T-helper 2 cell treated with Interferon-gamma antibody and Interleukin-4, amounts not matched to agents 5 μg/mL and 100 μg/mL, for 36 hours (primary cell): ENCODE measurements at regions not wholly inside any gene's neighbourhood (a gene's known extent, or its start where the extent isn't known, plus 50 kb on each side); places are given as distances from the start of the nearest gene placed in this dataset.

ENCODE experiments used
- DNase-seq: peaks from one replicate; pipeline ENCODE4 v3.0.0; 2021; ENCODE audit warnings: low spot score
- H3K27ac Mint-ChIP-seq: one replicate; pipeline ENCODE4 v1.8.0; 2021; ENCODE audit warnings: mild to moderate bottlenecking, mixed read lengths
- H3K27me3 Mint-ChIP-seq: one replicate; pipeline ENCODE4 v1.8.0; 2021; ENCODE audit warnings: low read depth, mixed read lengths
- H3K36me3 Mint-ChIP-seq: one replicate; pipeline ENCODE4 v1.8.0; 2021; ENCODE audit warnings: low read depth, mixed read lengths
- H3K4me1 Mint-ChIP-seq: one replicate; pipeline ENCODE4 v1.8.0; 2021; ENCODE audit warnings: low read depth, mixed read lengths
- H3K4me3 Mint-ChIP-seq: one replicate; pipeline ENCODE4 v1.8.0; 2022; ENCODE audit warnings: mild to moderate bottlenecking, moderate library complexity, mixed read lengths
- H3K9me3 Mint-ChIP-seq: one replicate; pipeline ENCODE4 v1.8.0; 2021; ENCODE audit warnings: mixed read lengths

DNA sequence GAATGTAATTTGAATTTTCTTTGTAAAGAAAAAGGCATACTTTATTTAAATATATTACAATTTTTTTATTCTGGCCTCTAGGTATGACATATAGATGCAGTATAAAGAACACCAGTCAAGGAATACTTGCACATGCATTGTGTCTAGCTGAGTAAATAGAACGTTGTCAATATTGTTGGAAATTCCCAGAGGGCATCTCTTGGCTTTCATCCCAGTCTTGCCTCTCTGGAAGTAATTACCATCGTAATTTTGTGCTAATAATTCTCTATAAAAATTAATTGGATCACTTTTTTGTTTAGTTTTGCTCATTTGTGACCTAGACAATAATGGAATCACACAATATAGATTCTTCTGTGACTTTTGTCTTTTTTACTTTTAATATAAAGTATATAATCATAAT, 1052.3 kb upstream of the CELF2 start:
- no peak for DNase-seq
- H3K27ac Mint-ChIP-seq, result no peak overlapping the region
- no peaks in the 10 kb centered on the region for H3K9me3 Mint-ChIP-seq
- H3K36me3 Mint-ChIP-seq, result no peaks in the 10 kb centered on the region
- H3K27me3 Mint-ChIP-seq, result no peaks in the 10 kb centered on the region
- no peak overlapping the region for H3K4me3 Mint-ChIP-seq
- H3K4me1 Mint-ChIP-seq, result no peaks in the 10 kb centered on the region

DNA sequence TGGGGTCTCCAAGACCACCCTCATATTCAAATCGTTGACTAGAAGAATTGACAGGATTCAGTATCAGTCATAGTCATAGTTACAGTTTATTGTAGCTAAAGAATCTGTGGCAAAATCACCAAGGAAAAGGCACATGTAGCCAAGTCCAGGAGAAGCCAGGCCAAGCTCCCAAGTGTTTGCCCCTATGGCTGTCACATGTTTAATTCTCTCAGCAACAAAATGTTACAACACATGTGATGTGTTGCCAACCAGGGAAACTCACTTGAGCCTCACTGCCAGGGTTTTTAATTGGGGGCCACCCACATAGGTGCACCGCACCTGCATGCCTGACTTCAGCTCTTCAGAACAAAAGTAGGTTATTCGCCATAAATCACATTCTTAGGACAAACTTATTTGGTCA, 1030.9 kb upstream of the CELF2 start:
- no peaks in the 10 kb centered on the region for H3K4me1 Mint-ChIP-seq
- peaks cover 9% of the 10 kb centered on the region for H3K9me3 Mint-ChIP-seq
- H3K36me3 Mint-ChIP-seq, result no peaks in the 10 kb centered on the region
- H3K4me3 Mint-ChIP-seq, result no peak overlapping the region
- no peaks in the 10 kb centered on the region for H3K27me3 Mint-ChIP-seq
- DNase-seq, result no peak
- no peak overlapping the region for H3K27ac Mint-ChIP-seq

DNA sequence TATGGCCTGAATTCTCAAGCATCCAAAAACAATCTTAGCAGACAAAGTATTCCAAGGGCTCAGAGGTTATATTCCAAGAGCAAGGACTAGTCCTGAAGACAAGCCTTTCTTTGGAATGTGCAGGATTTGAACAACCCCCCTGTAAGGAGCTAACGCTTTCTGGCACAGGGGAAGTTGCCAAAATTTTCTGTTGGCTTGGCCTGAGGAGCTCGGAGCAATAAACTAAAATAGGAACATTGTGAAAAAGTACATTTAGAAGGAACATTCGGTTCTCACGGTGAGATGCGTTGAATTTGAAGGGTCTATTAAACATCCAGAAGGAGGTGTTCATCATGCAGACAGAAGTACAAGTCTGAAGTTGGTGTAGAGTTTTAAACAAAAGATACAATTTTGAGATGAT, 1030.5 kb upstream of the CELF2 start:
- Mint-ChIP-seq H3K9me3 (peaks cover 9% of the 10 kb centered on the region), H3K4me1 (no peaks in the 10 kb centered on the region), H3K27me3 (no peaks in the 10 kb centered on the region), H3K27ac (no peak overlapping the region), H3K4me3 (no peak overlapping the region), H3K36me3 (no peaks in the 10 kb centered on the region)
- no peak for DNase-seq

DNA sequence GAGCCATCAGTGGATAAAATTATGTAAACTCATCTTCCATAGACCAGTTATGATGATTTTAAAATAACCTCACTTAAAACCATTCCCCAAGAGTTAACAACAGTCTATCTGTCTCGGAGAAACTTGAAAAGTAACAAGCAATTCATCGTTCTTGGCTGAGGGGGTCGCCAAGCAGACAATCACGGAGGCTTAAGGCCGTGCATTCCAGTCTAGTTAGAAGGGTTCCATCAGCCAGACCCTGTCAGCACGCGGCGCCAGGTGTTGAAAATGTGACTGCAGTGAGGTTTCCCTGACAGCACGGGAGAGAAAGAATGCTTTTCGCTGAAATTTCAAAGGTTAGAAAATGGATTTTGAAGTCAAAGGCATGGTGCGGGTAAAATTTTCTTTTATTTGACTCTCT, 1025.0 kb upstream of the CELF2 start:
- no peak overlapping the region for H3K4me3 Mint-ChIP-seq
- no peaks in the 10 kb centered on the region for H3K27me3 Mint-ChIP-seq
- DNase-seq, result no peak
- H3K27ac Mint-ChIP-seq, result no peak overlapping the region
- no peaks in the 10 kb centered on the region for H3K36me3 Mint-ChIP-seq
- no peaks in the 10 kb centered on the region for H3K9me3 Mint-ChIP-seq
- no peaks in the 10 kb centered on the region for H3K4me1 Mint-ChIP-seq

DNA sequence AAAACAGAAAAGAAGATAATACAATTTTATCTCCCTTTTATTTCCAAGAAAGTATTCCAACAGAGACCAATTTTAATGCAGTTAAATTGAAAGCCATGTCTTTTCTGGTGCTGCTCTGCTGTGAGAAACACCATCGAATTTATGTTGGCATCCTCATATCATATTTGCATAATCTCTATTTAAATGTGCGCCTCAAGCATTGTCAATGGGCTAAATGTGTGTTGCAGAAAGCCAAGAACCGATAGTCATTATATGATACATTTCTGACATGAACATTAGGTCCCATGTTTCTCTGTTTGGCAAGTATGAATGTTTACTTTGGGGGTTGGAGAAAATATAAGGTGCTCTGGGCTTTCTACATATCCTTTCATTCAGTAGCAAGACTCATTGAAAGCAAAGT, 1023.5 kb upstream of the CELF2 start:
- Mint-ChIP-seq H3K4me3 (no peak overlapping the region), H3K27ac (no peak overlapping the region), H3K27me3 (no peaks in the 10 kb centered on the region), H3K4me1 (no peaks in the 10 kb centered on the region), H3K9me3 (no peaks in the 10 kb centered on the region), H3K36me3 (no peaks in the 10 kb centered on the region)
- no peak for DNase-seq

DNA sequence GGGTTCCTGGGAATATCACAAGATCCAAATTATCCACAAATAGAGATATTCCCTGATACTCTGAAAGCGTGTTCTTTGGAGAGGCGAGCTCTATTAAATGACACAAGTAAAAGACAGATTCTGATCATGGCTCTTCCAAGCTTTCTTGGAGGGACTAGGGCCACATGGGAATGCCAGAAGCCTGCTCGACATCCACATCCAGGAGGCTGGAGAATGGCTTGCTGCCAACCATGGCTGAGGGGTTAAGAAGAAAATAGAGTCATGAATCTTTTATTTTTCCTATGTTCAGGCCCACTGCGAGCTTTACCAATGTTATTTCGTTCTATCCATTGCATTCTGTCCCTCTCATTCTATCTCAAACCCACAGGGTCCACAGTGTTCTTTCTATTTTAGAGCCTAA, 1018.0 kb upstream of the CELF2 start:
- no peaks in the 10 kb centered on the region for H3K36me3 Mint-ChIP-seq

GRCh38 chr10:10007957-10008356, 1009.7 kb upstream of the CELF2 start:
- no peak for DNase-seq
- Mint-ChIP-seq H3K4me3 (no peak overlapping the region), H3K27ac (no peak overlapping the region), H3K4me1 (no peaks in the 10 kb centered on the region), H3K27me3 (no peaks in the 10 kb centered on the region), H3K36me3 (no peaks in the 10 kb centered on the region), H3K9me3 (no peaks in the 10 kb centered on the region)

More for the DNA sequence above, 1018.0 kb upstream of the CELF2 start:
- H3K4me3 Mint-ChIP-seq, result no peak overlapping the region
- no peak overlapping the region for H3K27ac Mint-ChIP-seq
- no peaks in the 10 kb centered on the region for H3K27me3 Mint-ChIP-seq
- DNase-seq, result no peak
- no peaks in the 10 kb centered on the region for H3K9me3 Mint-ChIP-seq
- no peaks in the 10 kb centered on the region for H3K4me1 Mint-ChIP-seq

DNA sequence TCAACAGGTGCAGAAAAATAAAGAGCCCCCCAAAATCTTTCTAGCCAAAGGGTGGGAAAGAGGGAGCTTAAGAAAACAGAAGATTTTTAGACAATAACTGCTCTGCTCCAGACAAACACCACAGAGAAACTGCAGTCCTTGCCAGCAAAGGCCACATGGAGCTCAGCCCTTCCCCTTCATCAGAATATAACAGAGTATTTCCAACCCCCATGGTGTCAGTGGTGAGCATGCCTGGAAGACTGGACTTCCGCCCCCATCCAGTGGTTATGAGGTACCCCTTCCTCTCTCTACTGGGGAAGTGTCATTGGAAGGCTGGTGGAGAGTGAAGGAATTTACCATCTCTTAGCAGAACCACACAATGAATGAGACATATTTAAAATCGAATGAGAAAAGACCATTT, 1007.3 kb upstream of the CELF2 start:
- DNase-seq, result no peak
- no peaks in the 10 kb centered on the region for H3K9me3 Mint-ChIP-seq
- no peaks in the 10 kb centered on the region for H3K36me3 Mint-ChIP-seq
- no peaks in the 10 kb centered on the region for H3K27me3 Mint-ChIP-seq
- H3K27ac Mint-ChIP-seq, result no peak overlapping the region
- H3K4me3 Mint-ChIP-seq, result no peak overlapping the region
- H3K4me1 Mint-ChIP-seq, result no peaks in the 10 kb centered on the region

DNA sequence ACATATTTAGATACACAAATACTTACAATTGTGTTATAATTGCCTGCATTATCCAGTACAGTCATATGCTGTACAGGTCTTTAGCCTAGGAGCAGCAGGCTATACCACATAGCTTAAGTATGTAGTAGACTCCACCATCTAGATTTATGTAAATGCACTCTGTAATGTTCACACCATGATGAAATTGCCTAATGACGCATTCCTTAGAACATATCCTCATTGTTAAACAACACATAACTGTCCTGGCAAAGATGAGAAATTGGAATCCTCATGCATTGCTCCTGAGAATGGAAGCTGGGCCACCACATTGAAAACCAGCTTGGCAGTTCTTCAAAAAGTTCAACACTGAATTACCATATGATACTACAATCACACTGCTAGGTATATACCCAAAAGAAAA, 1002.8 kb upstream of the CELF2 start:
- Mint-ChIP-seq H3K9me3 (no peaks in the 10 kb centered on the region), H3K36me3 (no peaks in the 10 kb centered on the region), H3K4me1 (no peaks in the 10 kb centered on the region), H3K27ac (no peak overlapping the region), H3K4me3 (no peak overlapping the region), H3K27me3 (no peaks in the 10 kb centered on the region)
- no peak for DNase-seq

DNA sequence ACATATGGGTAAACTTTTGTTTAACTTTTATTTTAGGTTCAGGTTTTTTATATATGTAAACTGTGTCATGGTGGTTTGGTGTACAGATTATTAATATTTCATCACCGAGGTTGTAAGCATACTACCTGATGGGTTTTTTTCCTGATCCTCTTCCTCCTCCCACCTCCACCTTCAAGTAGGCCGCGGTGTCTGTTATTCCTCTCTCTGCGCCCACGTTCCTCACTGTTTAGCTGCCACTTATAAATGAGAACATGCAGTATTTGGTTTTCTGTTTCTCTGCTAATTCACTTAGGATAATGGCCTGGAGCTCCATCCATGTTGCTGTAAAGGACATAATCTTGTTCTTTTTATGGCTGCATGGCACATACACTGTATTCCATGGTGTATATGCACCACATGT, 1000.0 kb upstream of the CELF2 start:
- Mint-ChIP-seq H3K4me1 (no peaks in the 10 kb centered on the region), H3K36me3 (no peaks in the 10 kb centered on the region), H3K9me3 (peaks cover 4% of the 10 kb centered on the region), H3K27ac (no peak overlapping the region), H3K27me3 (no peaks in the 10 kb centered on the region), H3K4me3 (no peak overlapping the region)
- no peak for DNase-seq

- H3K27ac Mint-ChIP-seq, result no peak overlapping the region
- no peak for DNase-seq
- H3K36me3 Mint-ChIP-seq, result no peaks in the 10 kb centered on the region
- H3K9me3 Mint-ChIP-seq, result peaks cover 4% of the 10 kb centered on the region
- no peak overlapping the region for H3K4me3 Mint-ChIP-seq
- H3K27me3 Mint-ChIP-seq, result no peaks in the 10 kb centered on the region
- H3K4me1 Mint-ChIP-seq, result no peaks in the 10 kb centered on the region
Measured at GRCh38 chr10:10020945-10021344, 996.7 kb upstream of the CELF2 start.

- Mint-ChIP-seq H3K27me3 (no peaks in the 10 kb centered on the region), H3K9me3 (no peaks in the 10 kb centered on the region), H3K4me1 (no peaks in the 10 kb centered on the region), H3K27ac (no peak overlapping the region), H3K36me3 (no peaks in the 10 kb centered on the region), H3K4me3 (no peak overlapping the region)
- no peak for DNase-seq
Measured at GRCh38 chr10:10032991-10033390, 984.7 kb upstream of the CELF2 start.

DNA sequence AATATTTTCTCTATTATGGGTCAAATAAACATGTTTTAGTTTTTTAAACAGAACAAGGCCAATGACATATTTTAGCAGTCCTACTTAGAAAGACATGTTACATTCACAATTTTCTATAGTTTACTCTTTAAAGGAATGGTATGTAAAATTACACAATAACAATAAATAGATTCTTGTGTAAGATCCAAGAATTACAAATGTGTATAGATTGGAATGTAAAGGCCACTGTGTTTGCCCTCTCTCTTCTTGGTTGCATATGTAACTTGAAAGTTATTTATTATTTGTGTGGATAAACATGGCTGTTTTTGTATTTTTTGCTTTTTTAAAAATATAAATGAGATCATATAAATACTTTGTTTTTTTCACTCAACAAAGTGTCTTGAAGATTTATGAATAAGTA, 979.3 kb upstream of the CELF2 start:
- Mint-ChIP-seq H3K27ac (no peak overlapping the region), H3K4me3 (no peak overlapping the region), H3K9me3 (no peaks in the 10 kb centered on the region), H3K4me1 (no peaks in the 10 kb centered on the region), H3K27me3 (no peaks in the 10 kb centered on the region), H3K36me3 (no peaks in the 10 kb centered on the region)
- no peak for DNase-seq

- no peak for DNase-seq
- Mint-ChIP-seq H3K4me1 (no peaks in the 10 kb centered on the region), H3K36me3 (no peaks in the 10 kb centered on the region), H3K27ac (no peak overlapping the region), H3K9me3 (no peaks in the 10 kb centered on the region), H3K4me3 (no peak overlapping the region), H3K27me3 (no peaks in the 10 kb centered on the region)
Measured at GRCh38 chr10:10039595-10039994, 978.1 kb upstream of the CELF2 start.

GRCh38 chr10:10043083-10043482, 974.6 kb upstream of the CELF2 start:
- no peaks in the 10 kb centered on the region for H3K27me3 Mint-ChIP-seq
- H3K4me3 Mint-ChIP-seq, result no peak overlapping the region
- no peaks in the 10 kb centered on the region for H3K9me3 Mint-ChIP-seq
- no peaks in the 10 kb centered on the region for H3K4me1 Mint-ChIP-seq
- DNase-seq, result no peak
- no peaks in the 10 kb centered on the region for H3K36me3 Mint-ChIP-seq
- H3K27ac Mint-ChIP-seq, result no peak overlapping the region
